ENCODE measurements at regions not wholly inside any gene's neighbourhood (a gene's known extent, or its start where the extent isn't known, plus 50 kb on each side); places are given as distances from the start of the nearest gene placed in this dataset.
A peak's percentile ranks its signal among the peaks of the same experiment; 100 is the strongest.

- H3K4me1 Mint-ChIP-seq = no peaks in the 10 kb centered on the region
- intact Hi-C loops (cut with micrococcal nuclease) = no loop called here
- H3K27ac Mint-ChIP-seq = no peak overlapping the region
- POLR2A ChIA-PET = no interaction called here
- no peaks in the 10 kb centered on the region for H3K4me1 ChIP-seq (ENCODE audit: control insufficient read depth in 2 of 2, insufficient read depth in 2 of 2, low read length in 2 of 2)
- H3K4me3 Mint-ChIP-seq = no peak overlapping the region
- ATAC-seq (no peak), DNase-seq (no peak)
- no peaks in the 10 kb centered on the region for H3K36me3 ChIP-seq (ENCODE audit: control insufficient read depth in 2 of 3, insufficient read depth in 3 of 3, low read length in 3 of 3)
- H3K36me3 Mint-ChIP-seq = no peaks in the 10 kb centered on the region
- H3K27me3 Mint-ChIP-seq = peaks cover 0 to 10% (median 0%) of the 10 kb centered on the region in 5 donors
- H3K27me3 ChIP-seq (ENCODE audit: control insufficient read depth in 2 of 2, insufficient read depth in 2 of 2, low read length in 2 of 2) = no peaks in the 10 kb centered on the region
- CTCF ChIA-PET = no interaction called here
- H3K27ac ChIP-seq (ENCODE audit: low read depth, low read length) = no peak overlapping the region
- no peak overlapping the region for H3K4me3 ChIP-seq (ENCODE audit: low read length)
- no peaks in the 10 kb centered on the region for H3K9me3 ChIP-seq (ENCODE audit: control insufficient read depth in 2 of 3, low read length in 3 of 3)
- H3K9me3 Mint-ChIP-seq = peaks cover 0 to 2% (median 0%) of the 10 kb centered on the region in 11 donors
These were observed 246.7 kb downstream of the DLL1 start for GRCh38 chr6:170043881-170044790.

GRCh38 chr6:170043150-170043819, 247.6 kb downstream of the DLL1 start:
- ATAC-seq (no peak), DNase-seq (no peak)
- no peaks in the 10 kb centered on the region for H3K36me3 ChIP-seq (ENCODE audit: control insufficient read depth in 2 of 3, insufficient read depth in 3 of 3, low read length in 3 of 3)
- intact Hi-C loops (cut with micrococcal nuclease) = no loop called here
- H3K27ac ChIP-seq (ENCODE audit: low read depth, low read length) = no peak overlapping the region
- ChIA-PET CTCF (no interaction called here), POLR2A (no interaction called here)
- Mint-ChIP-seq H3K4me3 (no peak overlapping the region), H3K9me3 (peaks cover 0 to 4% (median 0%) of the 10 kb centered on the region in 11 donors), H3K4me1 (no peaks in the 10 kb centered on the region), H3K27me3 (peaks cover 0 to 13% (median 0%) of the 10 kb centered on the region in 5 donors), H3K36me3 (no peaks in the 10 kb centered on the region), H3K27ac (no peak overlapping the region)
- H3K27me3 ChIP-seq (ENCODE audit: control insufficient read depth in 2 of 2, insufficient read depth in 2 of 2, low read length in 2 of 2) = no peaks in the 10 kb centered on the region
- no peak overlapping the region for H3K4me3 ChIP-seq (ENCODE audit: low read length)
- no peaks in the 10 kb centered on the region for H3K4me1 ChIP-seq (ENCODE audit: control insufficient read depth in 2 of 2, insufficient read depth in 2 of 2, low read length in 2 of 2)
- no peaks in the 10 kb centered on the region for H3K9me3 ChIP-seq (ENCODE audit: control insufficient read depth in 2 of 3, low read length in 3 of 3)

GRCh38 chr6:170042596-170043118, 248.2 kb downstream of the DLL1 start:
- no peak for DNase-seq
- intact Hi-C loops (cut with micrococcal nuclease) = no loop called here
- ATAC-seq = no peak
- peaks cover 0 to 13% (median 0%) of the 10 kb centered on the region in 5 donors for H3K27me3 Mint-ChIP-seq
- CTCF ChIA-PET = no interaction called here
- no peak overlapping the region for H3K4me3 ChIP-seq (ENCODE audit: low read length)
- POLR2A ChIA-PET = no interaction called here
- no peaks in the 10 kb centered on the region for H3K36me3 ChIP-seq (ENCODE audit: control insufficient read depth in 2 of 3, insufficient read depth in 3 of 3, low read length in 3 of 3)
- no peaks in the 10 kb centered on the region for H3K4me1 Mint-ChIP-seq
- H3K9me3 Mint-ChIP-seq = peaks cover 0 to 4% (median 0%) of the 10 kb centered on the region in 11 donors
- H3K4me1 ChIP-seq (ENCODE audit: control insufficient read depth in 2 of 2, insufficient read depth in 2 of 2, low read length in 2 of 2) = no peaks in the 10 kb centered on the region
- no peaks in the 10 kb centered on the region for H3K27me3 ChIP-seq (ENCODE audit: control insufficient read depth in 2 of 2, insufficient read depth in 2 of 2, low read length in 2 of 2)
- no peak overlapping the region for H3K4me3 Mint-ChIP-seq
- H3K36me3 Mint-ChIP-seq = no peaks in the 10 kb centered on the region
- H3K27ac Mint-ChIP-seq = no peak overlapping the region
- H3K9me3 ChIP-seq (ENCODE audit: control insufficient read depth in 2 of 3, low read length in 3 of 3) = no peaks in the 10 kb centered on the region
- H3K27ac ChIP-seq (ENCODE audit: low read depth, low read length) = no peak overlapping the region

- no peaks in the 10 kb centered on the region for H3K36me3 ChIP-seq (ENCODE audit: control insufficient read depth in 2 of 3, insufficient read depth in 3 of 3, low read length in 3 of 3)
- intact Hi-C loops (cut with micrococcal nuclease) = no loop called here
- no peaks in the 10 kb centered on the region for H3K4me1 ChIP-seq (ENCODE audit: control insufficient read depth in 2 of 2, insufficient read depth in 2 of 2, low read length in 2 of 2)
- H3K4me3 ChIP-seq (ENCODE audit: low read length) = no peak overlapping the region
- H3K4me1 Mint-ChIP-seq = no peaks in the 10 kb centered on the region
- H3K9me3 Mint-ChIP-seq = peaks cover 0 to 4% (median 0%) of the 10 kb centered on the region in 11 donors
- H3K36me3 Mint-ChIP-seq = no peaks in the 10 kb centered on the region
- no peaks in the 10 kb centered on the region for H3K27me3 ChIP-seq (ENCODE audit: control insufficient read depth in 2 of 2, insufficient read depth in 2 of 2, low read length in 2 of 2)
- POLR2A ChIA-PET = no interaction called here
- H3K4me3 Mint-ChIP-seq = no peak overlapping the region
- peaks cover 0 to 13% (median 0%) of the 10 kb centered on the region in 5 donors for H3K27me3 Mint-ChIP-seq
- ATAC-seq (no peak), DNase-seq (no peak)
- peak overlapping the region in 1 of 9 donors; percentile 51 for H3K27ac Mint-ChIP-seq
- CTCF ChIA-PET = no interaction called here
- no peaks in the 10 kb centered on the region for H3K9me3 ChIP-seq (ENCODE audit: control insufficient read depth in 2 of 3, low read length in 3 of 3)
- no peak overlapping the region for H3K27ac ChIP-seq (ENCODE audit: low read depth, low read length)
These were observed 248.8 kb downstream of the DLL1 start for GRCh38 chr6:170042123-170042522.

GRCh38 chr6:170041526-170041925, 249.4 kb downstream of the DLL1 start:
- H3K4me3 Mint-ChIP-seq = no peak overlapping the region
- POLR2A ChIA-PET = no interaction called here
- H3K27ac Mint-ChIP-seq = peak overlapping the region in 1 of 9 donors; percentile 37
- H3K9me3 Mint-ChIP-seq = peaks cover 0 to 7% (median 4%) of the 10 kb centered on the region in 11 donors
- Histone ChIP-seq H3K9me3 (ENCODE audit: control insufficient read depth in 2 of 3, low read length in 3 of 3) (no peaks in the 10 kb centered on the region), H3K4me3 (ENCODE audit: low read length) (no peak overlapping the region), H3K4me1 (ENCODE audit: control insufficient read depth in 2 of 2, insufficient read depth in 2 of 2, low read length in 2 of 2) (no peaks in the 10 kb centered on the region), H3K27me3 (ENCODE audit: control insufficient read depth in 2 of 2, insufficient read depth in 2 of 2, low read length in 2 of 2) (no peaks in the 10 kb centered on the region), H3K27ac (ENCODE audit: low read depth, low read length) (no peak overlapping the region), H3K36me3 (ENCODE audit: control insufficient read depth in 2 of 3, insufficient read depth in 3 of 3, low read length in 3 of 3) (no peaks in the 10 kb centered on the region)
- no peak for ATAC-seq
- DNase-seq = no peak
- no peaks in the 10 kb centered on the region for H3K4me1 Mint-ChIP-seq
- peaks cover 0 to 4% (median 3%) of the 10 kb centered on the region in 5 donors for H3K36me3 Mint-ChIP-seq
- intact Hi-C loops (cut with micrococcal nuclease) = no loop called here
- CTCF ChIA-PET = no interaction called here
- H3K27me3 Mint-ChIP-seq = peaks cover 0 to 13% (median 0%) of the 10 kb centered on the region in 5 donors

- no peaks in the 10 kb centered on the region for H3K27me3 ChIP-seq (ENCODE audit: control insufficient read depth in 2 of 2, insufficient read depth in 2 of 2, low read length in 2 of 2)
- no peak overlapping the region for H3K4me3 ChIP-seq (ENCODE audit: low read length)
- H3K27ac ChIP-seq (ENCODE audit: low read depth, low read length) = no peak overlapping the region
- ChIA-PET CTCF (no interaction called here), POLR2A (no interaction called here)
- H3K36me3 Mint-ChIP-seq = peaks cover 0 to 9% (median 8%) of the 10 kb centered on the region in 5 donors
- peaks cover 0 to 13% (median 9%) of the 10 kb centered on the region in 11 donors for H3K9me3 Mint-ChIP-seq
- H3K9me3 ChIP-seq (ENCODE audit: control insufficient read depth in 2 of 3, low read length in 3 of 3) = peaks cover 0 to 1% (median 0%) of the 10 kb centered on the region in 3 experiments
- no peak for ATAC-seq
- no peak for DNase-seq
- peaks cover 0 to 13% (median 0%) of the 10 kb centered on the region in 5 donors for H3K27me3 Mint-ChIP-seq
- H3K27ac Mint-ChIP-seq = no peak overlapping the region
- intact Hi-C loops (cut with micrococcal nuclease) = no loop called here
- H3K4me3 Mint-ChIP-seq = no peak overlapping the region
- no peaks in the 10 kb centered on the region for H3K4me1 ChIP-seq (ENCODE audit: control insufficient read depth in 2 of 2, insufficient read depth in 2 of 2, low read length in 2 of 2)
- no peaks in the 10 kb centered on the region for H3K4me1 Mint-ChIP-seq
- H3K36me3 ChIP-seq (ENCODE audit: control insufficient read depth in 2 of 3, insufficient read depth in 3 of 3, low read length in 3 of 3) = no peaks in the 10 kb centered on the region
These were observed 250.0 kb downstream of the DLL1 start for GRCh38 chr6:170040906-170041305.

All from naive thymus-derived CD4-positive, alpha-beta T cell (primary cell).